COLO829 (cell line): ENCODE measurements at regions not wholly inside any gene's neighbourhood (a gene's known extent, or its start where the extent isn't known, plus 50 kb on each side); places are given as distances from the start of the nearest gene placed in this dataset.

ENCODE experiments used
- DNase-seq: peaks from one replicate; pipeline ENCODE4 v3.0.0; 2012; ENCODE audit warnings: low spot score

DNA sequence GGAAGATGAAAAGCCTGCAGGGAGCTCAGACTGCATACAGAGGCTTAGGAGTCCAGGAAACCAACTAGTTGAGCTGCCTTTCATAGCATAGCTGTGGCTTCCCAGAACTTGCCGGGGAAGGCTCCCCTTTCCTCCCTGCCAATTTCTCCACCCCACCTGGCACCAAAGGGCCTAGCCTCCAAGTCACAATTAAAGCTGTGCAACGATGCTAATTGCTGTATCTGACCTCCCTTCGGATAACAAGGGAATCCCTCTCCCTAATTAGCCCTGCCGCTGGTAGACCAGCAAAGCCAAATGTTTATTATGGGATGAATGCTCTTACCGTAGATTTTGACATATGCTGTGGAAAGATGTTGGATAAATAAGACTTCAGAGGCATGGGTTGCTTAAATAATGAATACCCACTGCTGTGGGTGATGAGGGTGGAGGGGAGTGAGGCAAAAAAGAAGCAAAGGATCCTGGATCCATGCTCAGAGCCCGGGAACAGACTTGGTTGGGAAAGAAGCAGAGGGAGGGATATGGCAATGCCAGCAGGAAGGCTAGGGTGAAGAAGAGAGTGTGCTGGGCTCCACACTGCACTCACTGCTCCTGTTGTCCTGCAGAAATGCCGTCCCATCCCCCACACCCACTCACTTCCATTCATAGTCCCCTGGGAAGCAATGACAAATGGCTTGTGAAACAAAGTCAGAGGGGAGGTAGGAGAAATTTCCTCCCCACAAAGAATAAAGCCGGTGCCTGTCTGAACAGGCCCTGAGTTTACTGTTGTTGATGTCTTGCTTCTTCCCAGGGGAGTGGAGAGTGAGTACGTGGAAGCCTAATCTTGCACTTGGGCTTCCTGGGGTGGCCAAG is 608.1 kb upstream of the CADM1 start:
- DNase-seq: no peak

DNA sequence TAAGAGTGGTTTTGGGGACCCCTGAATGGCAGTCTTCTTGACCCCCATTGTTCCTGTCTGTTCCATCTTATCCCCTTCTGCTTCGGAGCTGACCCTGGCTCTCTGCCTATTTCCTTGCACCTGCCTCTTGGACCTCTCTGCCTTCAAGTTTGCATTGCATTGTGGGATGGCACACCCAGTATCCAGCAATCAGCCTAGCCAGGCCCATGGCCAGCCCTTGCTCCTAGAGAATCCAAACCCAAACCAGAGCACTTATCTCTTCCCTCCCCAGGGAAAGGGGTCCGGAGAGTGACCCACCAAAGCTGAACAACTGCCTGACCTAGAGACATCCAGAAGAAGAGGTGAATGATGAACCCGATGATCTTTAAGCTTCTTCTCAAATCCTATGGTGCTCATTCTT is 607.3 kb upstream of the CADM1 start:
- no peak for DNase-seq

- no peak for DNase-seq
Observed at GRCh38 chr11:116110802-116111201, 606.6 kb upstream of the CADM1 start.

DNA sequence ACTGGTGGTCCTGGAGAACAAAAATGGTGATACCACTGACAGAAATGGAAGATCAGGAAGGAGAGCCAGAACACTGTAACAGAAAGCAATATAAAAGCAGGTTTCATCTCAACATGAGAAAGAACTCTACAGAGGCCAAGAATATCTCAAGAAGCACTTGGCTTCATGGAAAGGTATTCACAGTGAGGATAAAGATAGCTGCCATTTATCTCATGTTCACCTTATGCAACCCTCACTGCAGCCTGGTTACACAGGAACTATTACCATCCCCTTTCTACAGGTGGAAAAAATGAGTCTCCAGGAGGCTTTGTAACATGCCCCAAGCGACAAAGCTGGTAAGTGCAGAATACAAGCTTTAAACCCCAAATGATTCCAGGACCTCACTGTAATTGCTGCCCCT is 606.1 kb upstream of the CADM1 start:
- DNase-seq: no peak

- peak; percentile 11 for DNase-seq
Observed at GRCh38 chr11:116109228-116109627, 605.0 kb upstream of the CADM1 start.

DNA sequence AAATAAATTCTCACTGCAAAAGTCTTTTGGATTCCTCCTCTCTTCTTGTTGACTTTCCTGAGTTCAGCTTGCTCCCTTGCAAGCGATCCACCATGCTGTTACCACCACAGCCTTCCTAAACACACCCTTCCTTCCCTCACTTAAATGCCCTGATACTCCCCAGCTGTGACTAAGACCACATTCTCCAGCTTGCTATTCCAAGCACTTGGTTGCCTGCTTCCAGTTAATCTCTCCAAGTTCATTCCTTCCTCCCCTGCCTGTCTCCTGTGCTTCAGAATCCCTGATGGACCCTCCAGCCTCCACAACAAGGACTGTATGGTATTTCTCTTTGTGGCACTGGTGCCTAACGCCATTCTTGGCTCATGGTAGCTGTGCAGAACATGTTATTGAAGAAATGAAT is 603.9 kb upstream of the CADM1 start:
- no peak for DNase-seq

GRCh38 chr11:116107229-116107628 is 603.0 kb upstream of the CADM1 start:
- DNase-seq: no peak

DNA sequence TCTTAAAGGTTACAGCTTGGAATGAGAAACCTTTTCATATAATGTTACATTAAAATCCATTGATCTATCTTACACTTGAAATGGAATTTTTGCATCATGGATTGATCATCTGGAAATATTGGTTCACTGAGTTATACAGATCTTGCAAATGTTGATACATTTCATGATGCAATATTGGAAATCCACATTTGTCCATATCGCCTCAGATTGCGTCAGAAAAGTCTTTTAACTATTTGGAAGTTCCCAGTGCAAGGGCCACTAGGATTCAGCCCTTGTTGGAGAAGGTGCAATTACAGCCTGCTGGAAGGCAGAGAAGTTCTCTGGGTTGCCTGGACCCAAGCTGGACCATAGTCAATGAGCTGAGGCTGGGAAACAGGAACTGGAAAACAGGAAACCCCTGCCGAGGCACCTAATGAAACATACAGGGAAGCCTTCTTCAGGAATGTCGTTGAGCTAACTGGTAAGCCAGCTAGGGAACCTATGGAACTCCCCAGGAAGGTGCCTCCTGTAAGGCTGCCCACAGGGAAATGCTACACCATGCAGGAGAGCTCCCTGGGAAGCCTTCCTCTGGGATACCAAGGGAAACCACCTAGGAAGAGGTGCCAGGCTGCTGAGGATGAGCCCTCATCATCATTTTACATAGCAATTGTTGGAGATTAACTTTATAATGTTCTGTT is 600.4 kb upstream of the CADM1 start:
- DNase-seq: no peak

DNA sequence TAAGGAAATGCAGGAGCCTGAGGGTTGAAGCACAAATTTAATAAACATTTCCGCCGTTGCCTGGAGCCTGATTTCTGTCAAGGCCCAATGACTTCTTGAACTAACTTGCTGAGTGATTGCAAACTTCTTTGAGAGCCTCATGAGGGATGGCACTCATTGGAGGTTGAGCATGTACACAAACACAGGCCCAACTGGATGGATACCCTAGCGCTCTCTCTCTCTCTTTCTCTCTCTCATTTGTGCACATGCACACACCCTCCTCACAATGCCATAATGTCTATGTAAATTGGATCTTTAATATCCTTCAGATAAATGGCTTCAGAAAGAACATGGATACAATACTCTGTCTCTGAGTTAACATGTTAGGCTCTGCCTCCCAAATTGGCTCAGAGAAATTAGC is 597.7 kb upstream of the CADM1 start:
- no peak for DNase-seq

DNA sequence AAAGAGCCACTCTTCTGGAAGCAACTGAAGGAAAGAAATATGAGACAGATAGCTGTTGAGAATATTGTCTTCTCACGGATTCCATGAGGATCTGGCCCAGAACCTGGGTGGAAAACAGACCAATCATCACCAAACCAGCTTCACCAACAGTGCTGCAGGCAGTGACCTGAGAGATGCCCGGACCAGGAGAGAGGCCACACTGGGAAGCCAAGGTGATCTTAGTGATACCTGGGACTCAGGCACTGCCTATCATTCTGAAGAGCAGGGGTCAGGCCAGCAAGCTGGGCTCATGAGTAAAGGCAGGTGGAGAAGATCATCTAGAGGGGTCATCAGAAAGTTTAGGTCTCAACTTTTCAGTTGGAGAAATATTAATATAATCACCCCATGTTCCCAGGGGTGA is 595.8 kb upstream of the CADM1 start:
- DNase-seq: no peak

- no peak for DNase-seq
Observed at GRCh38 chr11:116099541-116099940, 595.3 kb upstream of the CADM1 start.

GRCh38 chr11:116096272-116096995 is 592.2 kb upstream of the CADM1 start:
- DNase-seq: no peak

DNA sequence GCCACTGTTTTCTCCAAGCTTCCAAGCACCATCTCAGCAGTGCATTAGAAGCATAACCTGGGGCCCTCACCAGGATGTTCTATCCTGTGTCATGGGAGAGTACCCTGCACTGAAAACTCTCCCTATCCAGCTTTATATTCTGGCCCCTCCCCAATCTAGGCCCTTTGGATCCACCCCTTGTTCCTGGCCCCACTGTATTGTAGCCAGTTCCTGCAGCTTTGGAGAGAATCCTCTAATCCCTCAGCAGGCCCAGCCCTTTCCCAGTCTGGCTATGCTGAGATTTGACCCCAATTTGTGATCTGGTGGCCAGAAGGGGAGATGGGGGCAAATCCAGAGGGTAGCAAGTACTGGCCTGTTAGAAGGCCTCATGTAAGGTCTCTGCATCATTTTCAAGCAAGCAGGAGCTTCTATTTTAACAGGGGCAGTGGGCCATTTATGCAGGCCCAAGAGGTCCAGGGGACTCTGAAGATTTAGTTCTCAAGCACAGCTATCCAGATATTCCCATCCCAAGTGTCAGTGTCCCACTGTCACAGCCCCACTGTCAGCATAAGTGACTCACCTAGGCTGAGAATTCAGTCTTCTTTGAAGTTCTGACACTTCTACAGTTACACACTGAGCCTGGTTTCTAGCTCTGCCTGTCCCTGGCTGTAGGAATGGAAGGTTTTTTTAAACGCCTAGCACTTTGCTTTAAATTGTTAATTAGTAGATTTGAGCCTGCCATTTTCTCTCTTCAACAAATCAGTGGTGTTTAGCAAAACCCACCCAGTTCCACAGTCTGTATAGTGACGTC is 589.5 kb upstream of the CADM1 start:
- DNase-seq: no peak

DNA sequence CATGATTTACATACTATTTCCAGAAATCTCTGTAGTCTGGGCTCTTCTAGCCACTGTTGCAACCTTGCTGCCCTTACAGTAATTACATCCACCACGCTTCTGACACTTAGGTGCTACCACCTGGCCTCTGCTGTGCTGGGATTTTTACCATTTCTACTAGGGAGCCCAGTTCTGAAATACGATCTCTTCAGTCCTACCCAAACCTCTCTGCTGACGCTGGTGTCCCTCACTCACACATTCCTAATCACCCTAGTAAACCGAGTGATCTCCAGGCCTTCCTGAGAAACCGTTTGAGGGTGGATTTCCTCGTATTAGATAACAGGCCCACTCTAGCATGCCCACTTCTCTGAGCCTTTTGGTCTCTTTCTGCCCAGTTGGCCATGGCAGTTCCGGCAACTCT is 588.9 kb upstream of the CADM1 start:
- DNase-seq: no peak

DNA sequence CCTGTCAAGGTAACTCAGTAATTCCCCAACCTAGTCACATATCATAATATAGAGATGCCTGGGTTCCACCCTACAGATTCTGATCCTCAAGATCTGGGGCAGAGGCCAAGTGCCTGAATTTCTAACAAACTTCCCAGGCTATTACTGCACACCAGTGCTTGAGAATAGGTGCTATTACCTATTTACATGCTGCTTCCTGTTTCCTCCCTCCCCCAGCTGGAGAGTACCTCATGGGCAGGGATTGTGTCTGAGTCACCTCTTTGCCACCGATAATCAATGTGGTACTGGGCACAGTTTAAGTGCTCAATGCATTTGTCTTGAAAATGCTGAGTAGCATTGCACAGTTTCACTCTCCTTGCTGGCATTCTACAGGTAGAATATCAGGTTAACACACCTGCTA is 582.2 kb upstream of the CADM1 start:
- DNase-seq: no peak

DNA sequence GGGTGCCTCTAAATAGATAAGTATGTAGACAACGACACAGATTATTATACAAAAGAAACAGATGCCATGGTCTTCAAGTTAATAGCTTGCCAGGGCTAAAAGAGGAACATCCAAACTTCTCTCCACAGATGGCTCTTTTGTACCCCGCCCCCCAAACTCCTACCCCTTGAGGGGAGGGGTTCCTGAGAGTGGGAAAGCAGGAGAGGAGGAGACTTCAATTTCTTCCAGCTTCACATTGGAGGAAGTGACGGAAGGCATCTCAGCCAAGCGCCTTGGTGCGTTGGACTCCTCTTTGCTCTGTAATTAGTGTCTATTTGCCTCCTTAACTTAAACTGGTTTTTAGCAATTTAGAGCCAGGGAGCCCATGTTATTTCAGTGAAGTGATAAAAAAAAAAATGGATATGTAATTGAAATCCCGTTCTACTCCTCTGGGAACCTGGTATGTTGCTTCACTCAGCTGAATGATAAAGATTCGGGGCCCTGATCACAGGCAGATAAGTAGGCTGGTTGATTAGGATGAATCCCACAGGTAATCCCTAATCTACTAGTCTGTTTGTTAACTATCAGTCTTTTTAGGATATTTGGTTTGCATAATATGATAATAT is 580.9 kb upstream of the CADM1 start:
- no peak for DNase-seq

GRCh38 chr11:116084511-116084910 is 580.3 kb upstream of the CADM1 start:
- no peak for DNase-seq

DNA sequence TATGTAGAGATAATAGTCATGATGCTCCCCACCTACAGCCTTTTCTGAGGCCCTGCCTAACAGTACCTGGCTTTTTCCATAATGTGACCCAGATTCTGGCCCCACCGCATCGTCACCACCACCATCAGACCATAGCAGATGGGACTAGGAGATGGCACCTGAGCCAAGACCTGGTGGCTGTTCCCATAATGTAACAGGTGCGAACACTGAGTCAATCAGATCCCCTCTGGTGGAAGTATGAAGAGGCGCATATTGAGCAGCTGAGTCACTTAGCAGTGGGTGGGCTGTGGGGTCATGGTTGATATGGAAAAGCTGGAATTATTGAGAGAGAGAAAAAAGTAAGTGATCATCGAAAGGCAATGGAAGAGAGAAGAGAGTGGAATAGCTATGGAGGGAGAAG is 578.0 kb upstream of the CADM1 start:
- DNase-seq: no peak

DNA sequence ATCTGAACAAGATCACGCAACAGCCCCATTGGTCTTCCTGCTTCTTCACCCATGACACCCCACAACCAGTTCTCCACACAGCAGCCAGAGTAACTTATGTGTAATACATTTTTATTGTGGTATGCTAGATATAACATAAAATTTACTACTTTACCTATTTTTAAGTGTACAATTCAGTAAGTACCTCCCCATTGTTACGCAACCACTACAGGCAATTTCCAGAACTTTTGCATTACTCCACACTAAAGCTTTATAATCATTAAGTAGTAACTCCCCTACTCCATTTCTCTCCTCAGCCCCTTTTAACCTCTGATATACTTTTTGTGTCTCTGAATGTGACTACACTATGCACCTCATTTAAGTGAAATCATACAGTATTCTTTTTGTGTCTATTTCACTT is 575.4 kb upstream of the CADM1 start:
- DNase-seq: no peak

DNA sequence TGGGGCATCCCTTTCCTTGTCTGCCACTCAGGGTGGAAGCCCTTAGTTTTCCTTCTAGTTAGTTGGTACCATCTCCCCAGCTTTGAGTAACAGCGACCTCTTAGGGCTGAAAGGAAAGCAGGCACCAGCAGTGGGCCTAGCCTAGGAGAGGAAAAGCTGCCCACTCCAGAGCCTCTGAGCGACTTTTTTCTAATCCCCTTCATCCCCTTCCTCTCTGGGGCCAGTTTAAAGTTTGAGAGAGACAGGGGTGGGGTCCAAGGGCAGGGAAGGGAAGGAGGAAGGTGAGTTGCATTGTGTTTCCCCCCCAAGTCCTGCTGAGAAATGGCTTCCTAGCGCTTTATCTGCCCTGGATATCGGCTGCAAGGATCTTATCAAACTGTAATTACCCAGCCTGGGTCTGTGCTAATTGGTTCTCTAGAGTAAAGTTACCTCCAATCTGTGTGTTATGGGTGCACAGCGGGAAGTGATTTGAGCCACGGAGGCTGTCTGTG is 573.9 kb upstream of the CADM1 start:
- DNase-seq: peak; percentile 15

DNA sequence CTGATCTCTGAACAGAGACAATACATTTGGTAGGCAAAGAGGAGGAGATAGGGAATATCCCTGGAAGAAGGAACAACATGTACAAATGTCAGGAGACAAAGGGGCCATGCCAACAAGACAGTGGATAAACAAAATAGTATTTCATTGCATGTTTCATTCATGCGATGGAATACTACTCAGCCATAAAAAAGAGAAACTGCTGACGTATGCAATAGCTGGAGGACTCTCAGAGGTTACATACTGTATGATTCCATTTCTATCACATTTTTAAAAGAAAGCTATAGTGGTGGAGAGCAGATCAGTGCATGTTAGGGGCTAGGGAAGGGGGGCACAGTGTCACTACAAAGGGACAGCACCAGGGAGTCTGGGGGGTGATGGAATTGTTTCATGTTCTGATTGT is 572.9 kb upstream of the CADM1 start:
- no peak for DNase-seq
